ENCODE measurements at regions not wholly inside any gene's neighbourhood (a gene's known extent, or its start where the extent isn't known, plus 50 kb on each side); places are given as distances from the start of the nearest gene placed in this dataset.

GRCh38 chr2:52404866-52405265 is 1362.7 kb upstream of the CHAC2 start (continued):
- no peak for TF ChIP-seq NR2C2 (IDR thresholded peaks at IDR 0.05; ENCODE audit: borderline replicate concordance, control insufficient read depth, insufficient read length, low read depth)

DNA sequence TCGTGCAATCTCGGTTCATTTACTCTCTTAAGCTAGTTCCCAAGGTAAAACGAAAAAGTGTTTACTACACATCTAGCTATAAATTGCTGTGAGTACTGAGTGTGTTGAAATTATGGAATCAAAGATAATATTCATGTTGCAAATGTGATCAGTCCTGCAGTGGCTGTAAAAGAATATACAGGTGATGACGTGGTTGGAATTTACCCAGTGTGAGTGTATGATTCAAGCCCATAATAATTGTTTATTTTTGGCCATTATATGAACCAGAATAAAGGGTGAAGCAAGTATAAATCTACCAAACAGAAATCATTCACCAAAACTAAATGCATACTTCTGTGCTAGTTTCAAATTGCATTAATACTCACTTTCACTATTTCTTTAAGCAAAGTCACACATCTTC is 1363.6 kb upstream of the CHAC2 start:
- Histone ChIP-seq H3K4me1 (ENCODE audit: control insufficient read depth, insufficient read depth, low read length) (no peaks in the 10 kb centered on the region), H3K9me3 (replicated peaks; ENCODE audit: control insufficient read depth, insufficient read depth, low read length) (no peaks in the 10 kb centered on the region), H3K36me3 (ENCODE audit: control insufficient read depth in 2 of 2, insufficient read depth in 2 of 2, low read length in 1 of 2) (no peaks in the 10 kb centered on the region), H2AFZ (ENCODE audit: control insufficient read depth, low read depth, low read length) (no peak overlapping the region), H4K20me1 (ENCODE audit: control insufficient read depth, insufficient read depth) (no peaks in the 10 kb centered on the region), H3K27ac (ENCODE audit: control insufficient read depth, insufficient read depth) (no peak overlapping the region), H3K9ac (ENCODE audit: control insufficient read depth, insufficient read depth, low read length) (no peak overlapping the region), H3K4me3 (no peak overlapping the region), H3K79me2 (ENCODE audit: control insufficient read depth, insufficient read depth, low read length) (no peaks in the 10 kb centered on the region), H3K27me3 (replicated peaks in 1 of 2; ENCODE audit: control insufficient read depth in 2 of 2, insufficient read depth in 2 of 2, low read length in 1 of 2) (no peaks in the 10 kb centered on the region), H3K4me2 (ENCODE audit: control insufficient read depth, insufficient read depth) (no peak overlapping the region)
- ChIA-PET RAD21 (ENCODE audit: unreplicated experiment) (no interaction called here), SMC1A (ENCODE audit: uncharacterized antibody, unreplicated experiment) (no interaction called here), POLR2A (no interaction called here), CTCF (no interaction called here)
- ATAC-seq (no peak), DNase-seq (ENCODE audit: low read depth, low spot score) (no peak), FAIRE-seq (no peak)
- no TSS peak for BruUV-seq (replicated peaks)
- 15% methylated on average over 4 of the region's 4 CpGs for WGBS (ENCODE audit: insufficient coverage, insufficient replicate concordance, low lambda C conversion rate, missing lambda C conversion rate)
- intact Hi-C loops (cut with micrococcal nuclease; ENCODE audit: unreplicated experiment): no loop called here
- in situ Hi-C loops (cut with MboI): no loop called here
- TF ChIP-seq, protein P1, sequence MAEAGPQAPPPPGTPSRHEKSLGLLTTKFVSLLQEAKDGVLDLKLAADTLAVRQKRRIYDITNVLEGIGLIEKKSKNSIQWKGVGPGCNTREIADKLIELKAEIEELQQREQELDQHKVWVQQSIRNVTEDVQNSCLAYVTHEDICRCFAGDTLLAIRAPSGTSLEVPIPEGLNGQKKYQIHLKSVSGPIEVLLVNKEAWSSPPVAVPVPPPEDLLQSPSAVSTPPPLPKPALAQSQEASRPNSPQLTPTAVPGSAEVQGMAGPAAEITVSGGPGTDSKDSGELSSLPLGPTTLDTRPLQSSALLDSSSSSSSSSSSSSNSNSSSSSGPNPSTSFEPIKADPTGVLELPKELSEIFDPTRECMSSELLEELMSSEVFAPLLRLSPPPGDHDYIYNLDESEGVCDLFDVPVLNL (IDR thresholded peaks at IDR 0.05; ENCODE audit: low read depth, low read length): no peak
- TF ChIP-seq KLF5 (IDR thresholded peaks at IDR 0.05; ENCODE audit: partially characterized antibody) (no peak), ZNF592 (IDR thresholded peaks at IDR 0.05) (no peak), IKZF1 (conservative IDR thresholded peaks at IDR 0.05) (no peak), ASH2L (IDR thresholded peaks at IDR 0.05; ENCODE audit: borderline replicate concordance, low read depth) (no peak), RBBP5 (conservative IDR thresholded peaks at IDR 0.05) (no peak), ATF2 (IDR thresholded peaks at IDR 0.05; ENCODE audit: low read length) (no peak), YBX1 (IDR thresholded peaks at IDR 0.05) (no peak)
- TF ChIP-seq, protein P2, sequence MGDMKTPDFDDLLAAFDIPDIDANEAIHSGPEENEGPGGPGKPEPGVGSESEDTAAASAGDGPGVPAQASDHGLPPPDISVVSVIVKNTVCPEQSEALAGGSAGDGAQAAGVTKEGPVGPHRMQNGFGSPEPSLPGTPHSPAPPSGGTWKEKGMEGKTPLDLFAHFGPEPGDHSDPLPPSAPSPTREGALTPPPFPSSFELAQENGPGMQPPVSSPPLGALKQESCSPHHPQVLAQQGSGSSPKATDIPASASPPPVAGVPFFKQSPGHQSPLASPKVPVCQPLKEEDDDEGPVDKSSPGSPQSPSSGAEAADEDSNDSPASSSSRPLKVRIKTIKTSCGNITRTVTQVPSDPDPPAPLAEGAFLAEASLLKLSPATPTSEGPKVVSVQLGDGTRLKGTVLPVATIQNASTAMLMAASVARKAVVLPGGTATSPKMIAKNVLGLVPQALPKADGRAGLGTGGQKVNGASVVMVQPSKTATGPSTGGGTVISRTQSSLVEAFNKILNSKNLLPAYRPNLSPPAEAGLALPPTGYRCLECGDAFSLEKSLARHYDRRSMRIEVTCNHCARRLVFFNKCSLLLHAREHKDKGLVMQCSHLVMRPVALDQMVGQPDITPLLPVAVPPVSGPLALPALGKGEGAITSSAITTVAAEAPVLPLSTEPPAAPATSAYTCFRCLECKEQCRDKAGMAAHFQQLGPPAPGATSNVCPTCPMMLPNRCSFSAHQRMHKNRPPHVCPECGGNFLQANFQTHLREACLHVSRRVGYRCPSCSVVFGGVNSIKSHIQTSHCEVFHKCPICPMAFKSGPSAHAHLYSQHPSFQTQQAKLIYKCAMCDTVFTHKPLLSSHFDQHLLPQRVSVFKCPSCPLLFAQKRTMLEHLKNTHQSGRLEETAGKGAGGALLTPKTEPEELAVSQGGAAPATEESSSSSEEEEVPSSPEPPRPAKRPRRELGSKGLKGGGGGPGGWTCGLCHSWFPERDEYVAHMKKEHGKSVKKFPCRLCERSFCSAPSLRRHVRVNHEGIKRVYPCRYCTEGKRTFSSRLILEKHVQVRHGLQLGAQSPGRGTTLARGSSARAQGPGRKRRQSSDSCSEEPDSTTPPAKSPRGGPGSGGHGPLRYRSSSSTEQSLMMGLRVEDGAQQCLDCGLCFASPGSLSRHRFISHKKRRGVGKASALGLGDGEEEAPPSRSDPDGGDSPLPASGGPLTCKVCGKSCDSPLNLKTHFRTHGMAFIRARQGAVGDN (IDR thresholded peaks at IDR 0.05): no peak
